Activated T-cell treated with anti-CD3 and anti-CD28 coated beads for 4 hours (primary cell): ENCODE measurements at regions not wholly inside any gene's neighbourhood (a gene's known extent, or its start where the extent isn't known, plus 50 kb on each side); places are given as distances from the start of the nearest gene placed in this dataset.
"Not testable (repeated sequence)": the region's sequence is repeated elsewhere in the genome, so short reads cannot be mapped to it uniquely, and the experiment has no call there.

Source experiments
- DNase-seq: peaks from one replicate; pipeline ENCODE4 v3.0.0-alpha.2; 2020

DNA sequence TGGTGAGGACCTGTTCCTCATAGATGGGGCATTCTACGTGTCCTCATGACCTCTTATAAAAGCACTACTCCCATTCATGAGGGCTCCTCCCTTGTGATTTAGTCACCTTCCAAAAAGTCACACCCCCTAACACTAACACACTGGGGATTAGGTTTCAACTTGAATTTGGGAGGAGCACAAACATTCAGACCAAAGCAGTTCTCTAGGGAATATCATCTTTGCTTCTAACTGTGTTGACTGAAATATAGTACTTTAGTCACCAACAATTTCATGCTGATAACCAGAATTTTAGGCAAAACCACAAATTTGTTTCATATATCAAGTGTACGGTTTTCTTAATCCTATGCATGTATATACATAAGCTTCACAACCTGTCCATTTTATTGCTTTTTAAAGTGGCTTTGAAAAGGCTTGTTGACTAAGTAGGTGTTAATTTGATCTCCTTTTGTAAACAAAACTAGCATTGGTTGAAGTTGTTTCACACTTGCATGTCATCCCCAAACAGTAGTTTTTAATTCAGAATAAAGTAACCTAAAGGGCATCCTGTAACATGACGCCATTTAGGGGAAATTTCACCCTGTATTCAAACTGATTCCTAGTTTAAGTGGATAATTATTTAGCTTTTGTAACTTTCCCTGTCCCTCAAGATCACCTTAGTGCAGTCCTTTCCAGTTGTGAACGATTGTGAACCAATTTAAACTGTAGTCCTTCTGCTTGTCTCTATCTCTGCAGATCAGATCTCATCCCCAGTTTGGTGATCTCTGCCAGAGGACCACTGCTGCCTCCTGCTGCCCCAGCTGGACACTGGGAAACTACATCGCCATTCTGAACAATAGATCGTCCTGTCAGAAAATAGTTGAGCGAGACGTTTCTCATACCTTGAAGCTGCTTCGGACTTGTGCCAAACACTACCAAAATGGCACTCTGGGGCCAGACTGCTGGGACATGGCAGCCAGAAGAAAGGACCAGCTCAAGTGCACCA is 141.1 kb downstream of the TLR5 start:
- no peak for DNase-seq

DNA sequence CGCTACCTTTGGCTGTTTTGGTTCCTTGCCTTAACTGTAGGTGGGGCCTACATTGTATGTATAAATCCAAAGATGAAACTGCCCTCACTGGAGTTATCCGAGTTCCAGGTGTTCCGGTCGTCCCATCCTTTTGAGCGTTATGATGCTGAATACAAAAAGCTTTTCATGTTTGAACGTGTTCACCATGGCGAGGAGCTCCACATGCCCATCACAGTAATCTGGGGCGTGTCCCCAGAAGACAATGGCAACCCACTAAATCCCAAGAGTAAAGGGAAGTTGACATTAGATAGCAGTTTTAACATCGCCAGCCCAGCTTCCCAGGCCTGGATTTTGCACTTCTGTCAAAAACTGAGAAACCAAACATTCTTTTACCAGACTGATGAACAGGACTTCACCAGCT is 139.5 kb downstream of the TLR5 start:
- no peak for DNase-seq

DNA sequence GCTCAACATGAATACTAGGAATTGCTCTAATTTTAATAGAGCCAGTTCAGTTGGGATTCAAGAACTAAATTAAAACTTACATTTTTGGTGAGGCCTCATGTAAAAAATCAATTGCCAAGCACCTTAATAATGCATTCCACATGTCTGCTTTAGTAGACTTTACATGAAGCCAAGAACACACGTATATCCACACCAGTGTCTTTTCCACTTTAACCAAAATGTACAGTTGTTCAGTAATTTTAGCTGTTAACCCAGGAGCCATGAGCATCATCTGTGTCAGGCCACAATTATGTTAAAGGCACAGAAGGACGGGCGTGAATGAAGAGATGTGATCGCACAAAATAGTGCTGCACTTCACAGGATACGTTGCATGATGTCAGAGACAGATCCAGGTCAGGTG is 136.7 kb downstream of the TLR5 start:
- DNase-seq: no peak

DNA sequence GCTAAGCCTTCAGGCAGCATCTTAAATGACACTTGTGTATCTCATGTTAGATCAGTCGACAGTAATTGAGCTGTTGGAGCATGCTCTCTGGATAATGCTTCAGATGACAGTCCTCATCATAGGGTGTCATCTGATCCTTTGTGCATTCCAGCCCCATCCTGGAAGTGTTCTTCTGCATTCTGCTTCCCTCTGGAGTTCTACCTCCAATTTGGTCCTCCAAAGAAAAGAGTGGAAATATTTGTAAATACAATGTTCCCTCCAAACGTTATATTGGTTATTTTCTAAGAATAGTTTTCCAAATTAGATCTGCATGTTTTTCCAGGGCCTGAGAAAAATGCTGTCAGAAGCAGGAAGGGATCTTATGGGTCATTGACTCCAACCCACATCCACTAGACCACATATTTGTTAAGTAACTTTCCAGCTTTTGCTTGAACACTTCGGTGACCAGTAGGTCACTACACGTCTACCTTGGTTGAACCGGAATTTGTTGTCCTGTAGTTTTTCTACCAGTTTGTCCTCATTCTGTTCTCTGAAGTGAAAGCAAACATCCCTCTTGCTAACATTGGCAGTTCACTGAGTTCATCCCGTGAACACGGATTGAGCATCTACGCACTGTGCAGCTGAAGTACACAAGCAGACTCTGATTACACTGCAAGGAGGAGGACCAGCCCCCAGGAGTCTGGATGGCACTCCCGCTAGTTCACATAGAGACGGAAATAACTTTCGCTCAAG is 136.0 kb downstream of the TLR5 start:
- no peak for DNase-seq

DNA sequence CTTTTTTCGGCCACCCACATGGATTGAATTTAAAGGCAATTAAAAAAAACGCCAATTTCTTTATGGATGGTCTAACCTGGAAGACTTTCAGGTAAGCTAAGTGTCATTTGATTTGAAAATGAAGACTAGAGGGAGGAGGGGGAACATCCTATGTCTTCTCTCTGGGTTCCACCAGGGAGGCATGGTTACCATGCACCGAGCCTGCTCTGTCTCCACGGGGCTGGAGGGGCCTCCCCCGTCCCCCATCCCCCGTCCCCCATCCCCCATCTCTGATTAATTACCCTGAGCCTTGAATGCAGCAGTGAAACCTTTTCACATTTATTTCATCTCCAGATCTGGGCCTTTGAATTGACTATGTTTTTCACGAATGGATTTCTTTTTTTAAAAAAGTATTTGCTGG is 135.1 kb downstream of the TLR5 start:
- no peak for DNase-seq

DNA sequence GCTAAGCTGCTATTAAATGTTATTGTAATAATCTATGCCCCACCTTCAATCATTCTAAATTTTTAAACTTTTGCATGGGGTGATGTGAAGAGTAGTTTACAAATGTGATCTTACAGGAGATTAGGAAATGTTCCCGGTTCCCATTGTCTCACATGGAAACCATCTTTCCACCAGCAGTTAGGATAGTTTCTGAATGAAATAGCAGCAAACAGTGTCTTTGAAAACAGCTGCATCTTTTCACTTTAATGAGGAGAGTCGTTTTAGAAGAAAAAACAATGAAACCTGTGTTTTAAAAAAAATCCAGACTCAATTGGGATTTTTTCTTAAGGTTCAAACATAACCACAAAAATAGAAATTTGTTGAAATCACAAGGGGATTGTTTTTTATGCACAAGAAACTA is 134.2 kb downstream of the TLR5 start:
- no peak for DNase-seq

DNA sequence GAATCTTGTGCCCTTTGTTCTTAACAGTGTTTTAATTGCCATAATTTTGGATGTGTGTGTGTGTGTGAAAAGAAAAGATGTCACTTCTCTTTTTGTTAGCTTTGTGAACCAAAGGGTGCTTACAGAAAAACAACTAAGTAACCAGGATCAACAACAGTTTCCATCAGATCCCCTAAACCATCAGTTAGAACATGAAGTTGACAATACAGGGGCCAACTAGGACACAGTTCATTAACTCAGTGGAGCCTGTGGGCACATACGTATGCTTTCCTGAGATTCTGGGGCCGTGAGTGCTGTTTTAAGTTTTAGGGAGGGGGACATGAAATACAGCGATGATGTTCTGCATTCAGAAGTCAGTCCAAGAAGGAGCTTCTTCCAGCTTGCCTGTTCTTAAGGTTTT is 133.6 kb downstream of the TLR5 start:
- no peak for DNase-seq

DNA sequence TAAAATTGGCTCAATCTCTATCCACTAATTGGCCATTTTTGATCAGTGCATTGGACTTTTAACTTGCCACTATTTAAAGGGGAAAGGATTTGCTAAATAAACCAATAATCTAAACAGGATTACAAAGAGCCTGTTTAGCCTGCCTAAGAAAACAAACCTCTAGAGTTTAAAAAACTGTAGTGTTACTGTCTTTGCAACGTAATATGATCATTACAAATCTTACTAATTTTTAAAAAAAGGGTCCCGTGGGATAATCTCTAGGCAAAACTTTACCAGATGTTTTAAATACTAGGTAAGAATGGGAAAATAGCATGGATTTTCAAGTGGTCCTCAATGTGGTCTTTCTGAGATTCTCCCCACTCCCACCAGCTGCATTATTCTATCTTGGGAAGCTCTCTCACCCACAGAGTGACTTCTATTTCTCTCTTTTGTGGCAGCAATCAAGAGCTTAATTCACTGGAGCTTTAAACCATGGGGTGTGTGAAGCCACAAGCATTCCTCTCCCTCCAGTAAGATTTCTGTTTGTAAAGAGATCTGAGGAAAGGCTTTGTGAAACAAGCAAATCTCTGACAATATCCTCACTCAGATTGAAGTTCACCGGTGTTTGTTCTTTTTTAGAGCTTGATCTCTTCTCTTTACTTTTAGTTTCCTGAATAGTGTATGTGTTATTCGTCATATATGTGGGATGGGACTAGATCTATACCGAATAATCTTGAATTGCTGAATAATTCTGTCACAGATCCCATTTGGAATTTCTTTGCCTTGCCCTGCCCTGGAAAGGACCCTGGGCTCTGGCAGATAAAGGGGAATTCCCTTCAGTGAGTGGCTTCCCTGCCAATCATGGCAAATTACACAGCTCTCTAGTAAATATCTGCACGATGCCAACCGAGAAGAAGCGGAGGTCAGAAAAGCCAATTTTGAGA is 132.2 kb downstream of the TLR5 start:
- no peak for DNase-seq

DNA sequence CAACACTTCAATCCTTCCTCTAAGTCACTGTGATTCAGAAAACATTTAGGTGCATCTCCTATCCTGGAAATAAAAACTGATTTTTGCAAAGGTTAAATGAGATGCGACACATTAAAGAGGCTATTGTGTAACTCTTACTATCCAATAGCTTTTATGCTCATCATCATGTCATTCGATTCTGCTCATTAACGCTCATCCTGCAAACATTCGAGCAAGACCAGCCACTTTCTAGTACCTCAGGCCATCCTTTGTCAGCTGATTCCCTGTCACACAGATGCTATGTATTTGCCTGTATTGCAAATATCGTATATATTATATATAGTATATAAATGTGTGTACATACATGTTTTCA is 131.6 kb downstream of the TLR5 start:
- DNase-seq: no peak

DNA sequence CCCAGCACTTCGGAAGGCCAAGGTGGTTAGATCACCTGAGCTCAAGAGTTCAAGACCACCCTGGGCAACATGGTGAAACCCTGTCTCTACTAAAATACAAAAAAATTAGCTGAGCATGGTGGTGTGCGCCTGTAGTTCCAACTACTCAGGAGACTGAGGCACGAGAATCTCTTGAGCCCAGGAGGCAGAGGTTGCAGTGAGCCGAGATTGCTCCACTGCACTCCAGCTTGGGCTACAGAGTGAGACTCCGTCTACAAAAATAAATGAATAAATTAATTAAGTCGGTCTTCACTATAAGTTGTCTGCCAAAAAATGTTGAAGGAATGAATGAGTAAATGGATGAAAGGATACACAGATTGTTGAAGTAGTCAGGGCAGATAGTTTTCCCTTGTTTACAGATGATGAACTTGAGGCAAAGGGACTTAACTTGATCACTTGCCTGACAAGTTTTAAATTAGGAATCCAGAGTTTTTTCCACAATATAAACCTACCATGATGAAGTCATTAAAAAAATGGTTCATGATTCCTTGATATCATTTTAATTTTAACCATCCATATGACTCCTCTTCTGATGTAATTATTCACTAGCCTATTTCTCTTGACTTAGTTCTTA is 130.8 kb downstream of the TLR5 start:
- no peak for DNase-seq

DNA sequence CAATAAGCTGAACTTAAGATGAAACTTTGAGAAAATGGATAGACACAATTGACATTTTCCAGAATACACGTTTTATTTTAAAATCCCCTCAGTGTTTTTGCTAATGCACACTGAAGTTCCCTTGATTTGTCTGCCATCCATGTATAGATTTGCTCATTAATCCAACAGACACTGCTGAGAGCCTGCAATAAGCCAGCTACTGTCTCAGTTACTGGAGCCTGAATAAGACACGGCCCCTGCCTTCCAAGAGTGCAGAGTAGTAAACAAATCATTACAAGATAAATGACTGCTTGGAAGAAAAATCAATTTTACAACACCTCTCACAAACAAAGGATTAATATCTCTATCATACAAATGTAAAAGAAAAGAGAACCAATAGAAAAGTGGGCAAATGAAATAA is 130.1 kb downstream of the TLR5 start:
- no peak for DNase-seq

DNA sequence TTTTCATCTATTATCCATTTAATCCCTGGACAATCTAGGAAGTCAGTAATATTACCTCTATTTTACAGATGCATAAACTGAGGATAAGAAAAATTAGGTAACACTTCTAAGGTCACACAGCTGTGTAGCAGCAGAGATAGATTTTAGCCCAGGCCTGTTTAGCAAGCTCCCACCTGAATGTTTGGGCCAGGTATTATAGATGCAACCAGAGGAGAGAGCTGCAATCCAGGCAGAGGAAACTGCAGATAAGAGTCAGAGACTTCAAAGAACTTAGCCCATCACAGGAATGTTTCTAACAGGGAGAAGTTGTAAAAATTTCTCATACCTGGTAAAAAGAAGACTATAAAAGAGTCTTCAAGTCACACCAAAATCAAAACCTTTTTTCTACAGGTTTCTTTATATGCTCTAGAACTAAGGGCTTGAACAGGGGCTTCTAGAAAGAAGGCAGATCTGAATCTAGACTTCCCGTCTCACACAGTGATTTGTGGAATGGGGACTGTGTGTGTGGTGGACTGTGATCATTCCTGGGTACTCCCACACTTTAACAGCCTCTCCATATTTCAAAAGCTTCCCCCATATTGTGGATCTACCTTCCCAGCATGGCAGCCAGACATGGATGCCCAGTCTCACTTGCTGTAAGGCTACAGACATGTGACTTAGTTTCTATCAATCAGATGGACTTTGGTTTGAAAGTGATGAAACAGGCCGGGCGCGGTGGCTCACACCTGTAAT is 128.7 kb downstream of the TLR5 start:
- no peak for DNase-seq

DNA sequence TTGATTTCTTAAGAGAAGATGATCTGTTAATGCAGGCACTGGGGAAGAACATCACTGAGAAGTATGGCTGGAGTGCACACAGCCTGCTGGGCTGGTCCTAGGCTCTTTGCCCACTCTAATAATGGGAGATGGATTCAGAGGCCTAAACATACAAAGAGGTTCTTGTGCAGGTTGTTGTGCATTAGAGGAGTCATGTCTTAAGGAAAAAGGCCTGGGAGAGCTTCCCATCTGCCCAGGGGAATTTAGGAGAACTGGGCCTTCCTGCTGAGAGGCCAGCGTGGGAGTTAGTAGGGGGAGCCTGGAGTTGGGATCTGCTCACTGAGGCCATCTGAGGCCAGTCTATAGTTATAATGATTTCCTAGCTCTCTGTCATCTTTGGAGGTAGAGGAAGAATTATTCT is 126.7 kb downstream of the TLR5 start:
- DNase-seq: no peak

DNA sequence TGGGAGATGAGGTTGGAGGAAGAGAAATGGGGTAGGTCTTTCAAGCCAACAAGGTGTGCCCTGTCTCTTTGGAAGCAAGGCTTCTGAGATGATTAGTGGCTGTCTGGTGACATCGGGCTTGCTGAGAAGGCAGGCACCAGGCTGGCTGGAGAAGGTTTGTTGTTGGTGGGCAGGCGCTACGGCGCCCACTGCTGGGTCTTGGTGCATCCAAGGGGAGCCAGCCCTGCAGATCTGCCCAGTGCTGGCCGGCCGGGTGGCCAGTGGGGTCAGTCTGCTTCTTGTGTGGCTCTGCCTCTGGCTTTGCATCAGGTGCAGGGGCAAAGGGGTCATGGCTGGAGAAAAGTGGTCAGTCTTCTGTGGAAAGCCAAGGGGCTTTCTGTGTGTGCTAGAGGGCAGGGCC is 126.2 kb downstream of the TLR5 start:
- no peak for DNase-seq

DNA sequence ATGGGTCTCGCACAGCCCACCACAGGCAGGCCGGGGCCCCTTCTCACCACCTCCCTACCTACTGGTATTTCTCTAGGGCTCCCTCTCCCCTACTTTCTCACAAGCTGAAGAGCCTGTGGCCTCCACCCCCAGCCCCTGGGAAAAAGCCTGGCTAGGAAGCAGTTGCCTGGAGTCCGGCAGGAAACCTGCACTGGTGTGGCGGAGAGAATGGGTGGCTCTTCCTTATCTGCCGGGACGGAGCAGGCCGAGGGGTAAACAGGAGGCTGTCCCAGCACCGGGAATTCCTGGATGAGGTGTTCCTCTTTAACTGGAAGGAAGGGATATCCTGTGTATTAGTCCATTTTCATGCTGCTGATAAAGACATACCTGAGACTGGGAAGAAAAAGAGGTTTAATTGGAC is 125.8 kb downstream of the TLR5 start:
- DNase-seq: no peak

DNA sequence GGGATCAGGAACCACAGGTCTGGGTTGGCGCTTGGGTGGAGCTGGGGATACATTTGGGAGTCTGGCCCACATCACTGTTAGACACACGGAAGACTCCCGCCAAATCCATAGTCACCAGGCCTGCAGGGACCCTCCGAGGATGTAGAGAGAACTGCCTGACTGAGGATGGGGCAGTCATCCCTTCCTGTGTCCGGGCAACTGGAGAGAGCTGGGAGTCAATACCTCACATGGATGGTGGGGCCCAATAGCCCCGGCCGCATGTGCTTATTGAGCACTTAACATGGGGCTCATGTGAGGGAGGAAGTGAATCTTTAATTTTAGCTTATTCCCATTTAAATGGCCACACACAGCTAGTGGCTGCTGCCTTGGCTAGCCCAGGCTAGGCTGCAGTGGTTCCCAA is 124.5 kb downstream of the TLR5 start:
- no peak for DNase-seq

DNA sequence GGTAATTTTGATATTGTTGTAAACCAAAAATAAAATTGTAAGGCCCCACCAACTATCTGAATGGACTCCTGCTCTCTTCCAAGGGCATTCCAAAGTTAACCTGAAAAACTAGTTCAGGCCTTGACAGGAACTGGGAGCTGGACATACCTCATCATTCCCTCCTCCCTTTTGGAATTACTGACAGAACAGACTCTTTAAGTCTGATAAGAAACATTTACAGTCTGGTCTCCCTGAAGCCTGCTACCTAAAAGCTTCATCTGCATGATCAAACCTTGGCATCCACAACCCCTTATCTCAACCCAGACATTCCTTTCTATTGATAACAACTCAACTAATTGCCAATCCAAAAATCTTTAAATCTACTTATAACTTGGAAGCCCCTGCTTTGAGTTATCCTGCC is 123.8 kb downstream of the TLR5 start:
- no peak for DNase-seq

DNA sequence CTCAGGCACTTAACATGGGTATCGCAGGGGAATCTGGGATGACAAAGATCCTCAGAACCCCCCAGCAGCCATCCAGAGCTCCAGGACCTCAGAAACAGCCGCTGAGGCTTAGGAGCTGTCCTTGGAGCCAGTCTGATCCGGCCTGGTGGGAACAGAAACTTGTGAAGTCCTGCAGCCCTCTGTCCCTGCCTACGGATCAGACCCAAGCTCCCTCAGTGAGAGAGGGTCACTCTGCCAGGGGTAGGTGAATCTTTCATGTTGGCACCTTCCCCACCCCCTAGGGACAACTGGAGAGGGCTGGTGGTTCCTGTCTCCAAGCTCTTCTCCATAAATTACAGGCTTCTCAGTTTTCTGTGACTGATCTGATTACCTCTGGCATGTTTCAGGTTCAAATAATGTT is 122.3 kb downstream of the TLR5 start:
- no peak for DNase-seq

DNA sequence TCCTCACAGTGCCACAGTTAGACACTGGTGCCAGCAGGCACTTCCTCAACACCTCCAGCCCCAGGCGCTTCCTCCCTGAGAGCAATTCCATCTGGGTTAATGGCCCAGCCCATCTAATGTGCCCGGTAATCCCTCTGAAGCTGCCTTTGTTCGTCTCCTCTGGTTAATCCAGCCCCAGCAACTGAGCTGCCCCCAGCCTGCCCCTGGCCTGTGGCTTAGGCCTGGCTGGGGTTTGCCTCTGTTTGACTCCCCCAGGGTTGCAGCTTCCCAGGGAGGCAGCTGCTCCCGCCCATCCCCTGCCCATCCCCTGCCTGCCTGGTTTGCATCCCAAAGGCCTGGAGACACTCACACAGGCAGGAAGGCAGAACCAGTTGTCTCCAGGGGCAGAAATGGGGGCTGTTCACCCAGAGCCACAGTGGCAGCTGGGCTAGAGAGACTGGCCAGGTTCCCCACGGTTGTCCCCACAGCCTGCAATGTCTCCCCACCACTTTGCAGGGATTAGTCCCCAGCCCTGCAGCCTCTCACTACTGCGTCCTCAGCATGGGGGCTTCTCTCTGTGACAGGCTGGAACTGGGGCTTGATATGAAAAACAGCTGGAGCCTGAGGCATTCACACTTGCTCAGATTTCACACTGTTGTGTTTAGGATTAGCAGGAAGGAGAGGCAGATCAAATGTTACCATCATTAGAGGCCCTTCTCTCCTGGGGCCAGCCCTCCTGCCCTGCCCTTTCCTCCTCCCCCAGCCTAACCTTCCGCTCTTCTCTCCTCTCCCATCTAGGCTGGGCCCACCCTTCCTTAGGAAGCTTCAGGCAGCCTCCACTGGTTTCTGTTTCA is 120.2 kb downstream of the TLR5 start:
- DNase-seq: no peak

DNA sequence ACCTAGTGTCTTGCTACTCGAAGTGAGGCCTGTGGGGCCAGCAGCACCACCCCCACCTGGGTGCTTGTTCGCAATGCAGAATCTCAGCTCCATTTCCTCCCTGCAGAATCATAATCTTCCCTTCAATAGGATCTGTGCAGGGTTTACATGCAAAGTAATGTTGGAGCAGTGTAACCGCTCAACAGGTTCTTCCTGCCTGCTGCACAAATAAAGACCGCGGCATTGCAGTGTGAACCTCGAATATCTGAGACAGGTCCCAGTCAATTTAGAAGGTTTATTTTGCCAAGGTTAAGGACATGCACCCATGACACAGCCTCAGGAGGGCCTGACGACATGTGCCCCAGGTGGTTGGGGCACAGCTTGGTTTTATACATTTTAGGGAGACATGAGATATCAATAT is 119.2 kb downstream of the TLR5 start:
- DNase-seq: no peak

DNA sequence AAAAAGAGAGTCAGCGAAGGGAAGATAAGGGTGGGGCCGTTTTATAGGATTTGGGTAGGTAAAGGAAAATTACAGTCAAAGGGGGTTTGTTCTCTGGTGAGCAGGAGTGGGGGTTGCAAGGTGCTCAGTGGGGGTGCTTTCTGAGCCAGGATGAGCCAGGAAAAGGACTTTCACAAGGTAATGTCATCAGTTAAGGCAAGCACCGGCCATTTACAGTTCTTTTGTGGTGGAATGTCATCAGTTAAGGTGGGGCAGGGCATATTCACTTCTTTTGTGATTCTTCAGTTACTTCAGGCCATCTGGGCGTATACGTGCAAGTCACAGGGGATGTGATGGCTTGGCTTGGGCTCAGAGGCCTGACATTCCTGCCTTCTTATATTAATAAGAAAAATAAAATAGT is 118.6 kb downstream of the TLR5 start:
- not testable (repeated sequence) for DNase-seq
